A673 (cell line): ENCODE measurements at regions not wholly inside any gene's neighbourhood (a gene's known extent, or its start where the extent isn't known, plus 50 kb on each side); places are given as distances from the start of the nearest gene placed in this dataset.

Source experiments
- BruUV-seq: library from RNA; stranded (reverse); fragments of 400-500 nt; replicated peaks from 2 replicates; lab custom pipeline; 2021; lab: Mats Ljungman, UMichigan
- CTCF ChIA-PET: fragments of 300-600 bp; sonication (Branson Sonifier 250); formaldehyde crosslinking; loops from one replicate; lab custom pipeline; 2022; ENCODE audit warnings: antibody characterized with exemption; lab: Charles Lee
- POLR2A ChIA-PET: fragments of 300-600 bp; sonication (Branson Sonifier 250); formaldehyde crosslinking; loops from one replicate; lab custom pipeline; 2022; ENCODE audit warnings: antibody characterized with exemption; ENCODE audit not compliant: low non-redundant PET; lab: Charles Lee
- DNase-seq: peaks from one replicate; pipeline ENCODE4 v3.0.0-alpha.2; 2015; ENCODE audit warnings: low spot score
- H3K27ac ChIP-seq: fragments of 200-600 bp; sonication (generic); 2 replicates; pipeline ENCODE4 v1.5.1; 2016; ENCODE audit warnings: mixed run types, low read depth, mild to moderate bottlenecking, mixed read lengths, antibody characterized with exemption, low read length; ENCODE audit not compliant: poor library complexity, severe bottlenecking
- H3K27me3 ChIP-seq: fragments of 200-600 bp; sonication (generic); replicated peaks from 2 replicates; pipeline ENCODE4 v1.6.1; 2017; ENCODE audit warnings: mixed run types, low read depth, mild to moderate bottlenecking, mixed read lengths, antibody characterized with exemption, low read length; ENCODE audit not compliant: insufficient read depth, poor library complexity
- H3K36me3 ChIP-seq: fragments of 200-600 bp; sonication (generic); 2 replicates; pipeline ENCODE4 v1.6.1; 2016; ENCODE audit warnings: mixed run types, mild to moderate bottlenecking, mixed read lengths, antibody characterized with exemption, low read length; ENCODE audit not compliant: insufficient read depth, poor library complexity, severe bottlenecking
- H3K4me1 ChIP-seq: fragments of 200-600 bp; sonication (generic); 2 replicates; pipeline ENCODE4 v1.6.1; 2017; ENCODE audit warnings: mixed run types, mild to moderate bottlenecking, mixed read lengths, antibody characterized with exemption, low read length; ENCODE audit not compliant: insufficient read depth, poor library complexity, severe bottlenecking
- H3K4me3 ChIP-seq: fragments of 200-600 bp; sonication (generic); 2 replicates; pipeline ENCODE4 v1.5.1; 2016; ENCODE audit warnings: low read depth, mixed run types, mild to moderate bottlenecking, mixed read lengths, low read length; ENCODE audit not compliant: poor library complexity, severe bottlenecking
- H3K9me3 ChIP-seq: fragments of 200-600 bp; sonication (generic); 2 replicates; pipeline ENCODE4 v1.6.1; 2016; ENCODE audit warnings: mixed run types, low read depth, mild to moderate bottlenecking, mixed read lengths, antibody characterized with exemption, low read length; ENCODE audit not compliant: poor library complexity, severe bottlenecking
- CTCF ChIP-seq: fragments of 300-800, 200-600 bp; sonication (generic); conservative IDR thresholded peaks from 2 replicates; pipeline ENCODE4 v1.5.1; 2017; ENCODE audit warnings: low read depth, mild to moderate bottlenecking, antibody characterized with exemption, low read length, moderate library complexity, mixed read lengths
- EZH2 ChIP-seq: fragments of 200-600 bp; sonication (generic); IDR thresholded peaks from 2 replicates; pipeline ENCODE4 v1.6.1; 2017; ENCODE audit warnings: borderline replicate concordance, low read depth, mild to moderate bottlenecking, mixed read lengths, antibody characterized with exemption, low read length; ENCODE audit not compliant: poor library complexity, severe bottlenecking
- intact Hi-C: fragments of 100-400 bp; cut with micrococcal nuclease; formaldehyde crosslinking; loops from one replicate; pipeline ENCODE4 v1.10.0; 2022; ENCODE audit not compliant: unreplicated experiment

- BruUV-seq: no TSS peak
- Histone ChIP-seq H3K27me3 (no peaks in the 10 kb centered on the region), H3K4me3 (no peak overlapping the region), H3K9me3 (no peaks in the 10 kb centered on the region), H3K27ac (no peak overlapping the region), H3K36me3 (no peaks in the 10 kb centered on the region), H3K4me1 (no peaks in the 10 kb centered on the region)
- POLR2A ChIA-PET: no interaction called here
- no peak for DNase-seq
- intact Hi-C loops: no loop called here
- TF ChIP-seq CTCF (no peak), EZH2 (no peak)
- CTCF ChIA-PET: no interaction called here
These were observed 587.5 kb downstream of the BCL11B start for GRCh38 chr14:98684468-98684867.

GRCh38 chr14:98685725-98686124, 586.3 kb downstream of the BCL11B start:
- Histone ChIP-seq H3K9me3 (no peaks in the 10 kb centered on the region), H3K27me3 (no peaks in the 10 kb centered on the region), H3K36me3 (no peaks in the 10 kb centered on the region), H3K4me1 (no peaks in the 10 kb centered on the region), H3K27ac (no peak overlapping the region), H3K4me3 (no peak overlapping the region)
- POLR2A ChIA-PET: no interaction called here
- no peak for TF ChIP-seq EZH2
- no peak for TF ChIP-seq CTCF
- CTCF ChIA-PET: no interaction called here
- no peak for DNase-seq
- intact Hi-C loops: no loop called here
- no TSS peak for BruUV-seq

GRCh38 chr14:98688446-98688845, 583.6 kb downstream of the BCL11B start:
- CTCF ChIA-PET: interaction anchor here (0.6 kb wide), 1 partner anchor 1084 kb away, joined by 6 read pairs; no protein-coding TSS in a partner anchor
- no TSS peak for BruUV-seq
- Histone ChIP-seq H3K27me3 (no peaks in the 10 kb centered on the region), H3K9me3 (no peaks in the 10 kb centered on the region), H3K27ac (no peak overlapping the region), H3K4me3 (no peak overlapping the region), H3K36me3 (no peaks in the 10 kb centered on the region), H3K4me1 (no peaks in the 10 kb centered on the region)
- TF ChIP-seq CTCF (no peak), EZH2 (no peak)
- intact Hi-C loops: no loop called here
- no peak for DNase-seq
- POLR2A ChIA-PET: no interaction called here
